ENCODE measurements at regions not wholly inside any gene's neighbourhood (a gene's known extent, or its start where the extent isn't known, plus 50 kb on each side); places are given as distances from the start of the nearest gene placed in this dataset.
A peak's percentile ranks its signal among the peaks of the same experiment; 100 is the strongest.

DNA sequence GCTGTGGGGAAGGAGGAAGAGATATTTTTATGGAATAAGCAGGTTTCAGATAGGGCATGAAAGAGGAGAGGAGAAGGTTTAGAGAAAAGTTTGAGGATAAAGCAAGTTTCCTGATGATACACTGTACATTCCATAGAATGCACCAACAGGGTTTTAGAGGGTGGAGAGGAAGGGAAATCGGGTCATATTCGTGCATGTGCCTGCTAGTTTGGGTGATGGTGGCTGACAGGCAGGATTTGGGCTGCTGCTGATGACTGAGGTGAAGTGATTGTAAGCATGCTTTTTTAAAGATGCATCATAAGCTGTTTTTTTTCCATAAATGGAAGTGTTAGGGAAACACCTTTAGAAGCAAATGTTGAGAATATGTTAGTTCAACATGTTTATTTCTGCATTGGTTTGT, 68.8 kb downstream of the PMAIP1 start:
- Histone ChIP-seq H3K4me3 (no peak overlapping the region), H3K9me3 (no peaks in the 10 kb centered on the region), H3K4me1 (replicated peaks) (no peaks in the 10 kb centered on the region), H3K27ac (no peak overlapping the region), H3K27me3 (replicated peaks; ENCODE audit: insufficient read depth) (no peaks in the 10 kb centered on the region), H3K36me3 (no peaks in the 10 kb centered on the region)
- DNase-seq (ENCODE audit: low spot score) = no peak
- TF ChIP-seq POLR2A (IDR thresholded peaks at IDR 0.05) (no peak), POLR2AphosphoS5 (IDR thresholded peaks at IDR 0.05) (no peak)
- TF ChIP-seq, protein P1, sequence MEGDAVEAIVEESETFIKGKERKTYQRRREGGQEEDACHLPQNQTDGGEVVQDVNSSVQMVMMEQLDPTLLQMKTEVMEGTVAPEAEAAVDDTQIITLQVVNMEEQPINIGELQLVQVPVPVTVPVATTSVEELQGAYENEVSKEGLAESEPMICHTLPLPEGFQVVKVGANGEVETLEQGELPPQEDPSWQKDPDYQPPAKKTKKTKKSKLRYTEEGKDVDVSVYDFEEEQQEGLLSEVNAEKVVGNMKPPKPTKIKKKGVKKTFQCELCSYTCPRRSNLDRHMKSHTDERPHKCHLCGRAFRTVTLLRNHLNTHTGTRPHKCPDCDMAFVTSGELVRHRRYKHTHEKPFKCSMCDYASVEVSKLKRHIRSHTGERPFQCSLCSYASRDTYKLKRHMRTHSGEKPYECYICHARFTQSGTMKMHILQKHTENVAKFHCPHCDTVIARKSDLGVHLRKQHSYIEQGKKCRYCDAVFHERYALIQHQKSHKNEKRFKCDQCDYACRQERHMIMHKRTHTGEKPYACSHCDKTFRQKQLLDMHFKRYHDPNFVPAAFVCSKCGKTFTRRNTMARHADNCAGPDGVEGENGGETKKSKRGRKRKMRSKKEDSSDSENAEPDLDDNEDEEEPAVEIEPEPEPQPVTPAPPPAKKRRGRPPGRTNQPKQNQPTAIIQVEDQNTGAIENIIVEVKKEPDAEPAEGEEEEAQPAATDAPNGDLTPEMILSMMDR (IDR thresholded peaks at IDR 0.05) = no peak
- intact Hi-C loops (cut with DNase I) = no loop called here
- 87% methylated on average over 2 of the region's 2 CpGs for WGBS

DNA sequence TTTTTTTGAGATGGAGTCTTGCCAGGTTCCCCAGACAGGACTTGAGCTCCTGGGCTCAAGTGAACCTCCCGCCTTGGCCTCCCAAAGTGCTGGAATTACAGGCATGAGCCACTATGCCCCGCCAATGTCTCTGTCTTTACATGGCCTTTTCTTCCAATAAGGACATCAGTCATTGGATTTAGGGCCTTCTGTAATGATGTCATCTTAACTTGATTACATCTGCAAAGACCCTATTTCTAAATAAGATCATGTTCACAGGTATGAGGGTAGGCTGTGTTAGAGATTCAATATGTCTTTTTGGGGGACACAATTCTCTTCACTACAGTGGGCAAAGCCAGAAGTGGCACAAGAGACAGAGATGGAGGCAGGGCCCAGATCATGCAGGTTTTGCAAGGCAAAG, 68.1 kb downstream of the PMAIP1 start:
- no peak for TF ChIP-seq POLR2A (IDR thresholded peaks at IDR 0.05)
- TF ChIP-seq POLR2AphosphoS5 (IDR thresholded peaks at IDR 0.05) = no peak
- TF ChIP-seq, protein P1 (IDR thresholded peaks at IDR 0.05) = no peak
- Histone ChIP-seq H3K27ac (no peak overlapping the region), H3K27me3 (replicated peaks; ENCODE audit: insufficient read depth) (no peaks in the 10 kb centered on the region), H3K9me3 (no peaks in the 10 kb centered on the region), H3K4me3 (no peak overlapping the region), H3K4me1 (replicated peaks) (no peaks in the 10 kb centered on the region), H3K36me3 (no peaks in the 10 kb centered on the region)
- DNase-seq (ENCODE audit: low spot score) = no peak
- intact Hi-C loops (cut with DNase I) = no loop called here
- WGBS = 100% methylated on average over 2 of the region's 2 CpGs

DNA sequence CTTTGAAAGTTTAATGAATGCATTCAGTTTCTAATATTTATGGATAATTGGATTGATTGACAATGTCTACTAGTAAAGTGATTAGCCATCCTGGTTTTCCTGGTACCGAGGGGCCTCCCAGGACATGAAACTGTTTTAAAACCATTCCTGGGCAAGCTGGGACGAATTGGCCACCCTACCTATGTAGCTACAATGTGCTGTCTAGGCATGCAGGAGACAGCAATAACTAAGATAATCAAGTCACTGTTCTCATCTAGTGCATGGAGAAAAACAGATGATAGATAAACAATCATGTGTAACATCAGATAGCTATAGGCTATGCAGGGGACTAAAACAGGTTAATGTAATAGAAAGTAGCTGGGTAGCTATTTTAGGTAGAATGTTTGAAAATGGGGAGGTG, 67.1 kb downstream of the PMAIP1 start:
- peak; percentile 16 for DNase-seq (ENCODE audit: low spot score)
- WGBS = 43% methylated on average over 2 of the region's 2 CpGs
- intact Hi-C loops (cut with DNase I) = no loop called here
- TF ChIP-seq POLR2AphosphoS5 (IDR thresholded peaks at IDR 0.05) = no peak
- TF ChIP-seq POLR2A (IDR thresholded peaks at IDR 0.05) = no peak
- Histone ChIP-seq H3K36me3 (no peaks in the 10 kb centered on the region), H3K9me3 (no peaks in the 10 kb centered on the region), H3K27ac (no peak overlapping the region), H3K4me3 (no peak overlapping the region), H3K27me3 (replicated peaks; ENCODE audit: insufficient read depth) (no peaks in the 10 kb centered on the region), H3K4me1 (replicated peaks) (no peaks in the 10 kb centered on the region)

DNA sequence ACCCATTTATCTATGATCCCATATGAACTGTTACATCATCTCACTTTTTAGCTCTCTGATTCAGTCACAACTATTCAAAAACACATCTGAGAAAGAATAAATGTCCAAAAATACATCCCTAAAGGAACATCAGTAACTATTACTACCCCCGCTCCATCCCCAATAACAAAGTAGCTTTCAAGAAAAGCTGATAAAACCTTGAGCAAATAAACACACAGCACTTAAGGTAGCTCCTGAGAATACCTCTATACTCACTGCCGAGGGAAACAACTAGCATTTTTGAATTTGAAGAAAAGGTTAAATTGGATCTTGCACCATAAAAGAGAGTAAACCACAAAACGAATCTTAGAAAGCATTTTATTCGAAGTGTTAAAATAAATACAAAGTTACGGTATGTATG, 63.4 kb downstream of the PMAIP1 start:
- no peak overlapping the region for H3K27ac ChIP-seq
- H3K36me3 ChIP-seq = no peaks in the 10 kb centered on the region
- H3K4me1 ChIP-seq (replicated peaks) = no peaks in the 10 kb centered on the region
- TF ChIP-seq POLR2AphosphoS5 (IDR thresholded peaks at IDR 0.05) = no peak
- TF ChIP-seq, protein P1 (IDR thresholded peaks at IDR 0.05) = no peak
- TF ChIP-seq POLR2A (IDR thresholded peaks at IDR 0.05) = no peak
- no peaks in the 10 kb centered on the region for H3K27me3 ChIP-seq (replicated peaks; ENCODE audit: insufficient read depth)
- no peaks in the 10 kb centered on the region for H3K9me3 ChIP-seq
- intact Hi-C loops (cut with DNase I) = no loop called here
- 53% methylated on average over 5 of the region's 5 CpGs for WGBS
- DNase-seq (ENCODE audit: low spot score) = no peak
- no peak overlapping the region for H3K4me3 ChIP-seq

DNA sequence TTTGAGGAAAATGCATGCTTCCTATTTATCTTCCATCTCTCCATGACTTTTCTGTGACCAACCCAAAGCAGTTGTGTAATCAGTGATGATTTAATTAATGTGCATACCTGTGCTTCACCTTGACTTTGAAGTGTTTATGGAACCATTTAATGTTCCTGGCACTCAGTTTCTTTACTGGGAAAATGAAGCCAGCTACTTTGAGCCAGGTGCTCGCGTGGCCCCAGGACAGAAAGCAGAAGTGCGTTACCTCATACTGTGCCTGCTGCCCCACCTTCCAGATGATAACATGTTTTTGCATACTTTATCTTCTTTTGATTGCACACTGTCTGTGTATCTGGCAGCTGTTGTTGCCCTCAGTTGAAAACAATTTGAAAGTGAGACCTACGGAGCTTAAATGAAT, 61.3 kb downstream of the PMAIP1 start:
- no peaks in the 10 kb centered on the region for H3K9me3 ChIP-seq
- H3K4me3 ChIP-seq = no peak overlapping the region
- H3K27ac ChIP-seq = no peak overlapping the region
- intact Hi-C loops (cut with DNase I) = no loop called here
- DNase-seq (ENCODE audit: low spot score) = peak; percentile 8
- TF ChIP-seq POLR2AphosphoS5 (IDR thresholded peaks at IDR 0.05) = peak; percentile 8
- TF ChIP-seq, protein P1 (IDR thresholded peaks at IDR 0.05) = no peak
- H3K4me1 ChIP-seq (replicated peaks) = no peaks in the 10 kb centered on the region
- WGBS = 43% methylated on average over 4 of the region's 4 CpGs
- no peaks in the 10 kb centered on the region for H3K36me3 ChIP-seq
- H3K27me3 ChIP-seq (replicated peaks; ENCODE audit: insufficient read depth) = no peaks in the 10 kb centered on the region

Data from prostate gland (tissue), 2 donors.